ENCODE measurements at regions not wholly inside any gene's neighbourhood (a gene's known extent, or its start where the extent isn't known, plus 50 kb on each side); places are given as distances from the start of the nearest gene placed in this dataset.
"Not testable (repeated sequence)": the region's sequence is repeated elsewhere in the genome, so short reads cannot be mapped to it uniquely, and the experiment has no call there.

- WGBS, 4 donors, result 78 to 100% (median 87%) methylated on average over 1 of the region's 1 CpG
- intact Hi-C loops (cut with DNase I), result no loop called here
- Histone ChIP-seq H3K4me1 (peaks cover 0 to 3% (median 0%) of the 10 kb centered on the region in 12 donors), H3K27ac (no peak overlapping the region), H3K27me3 (no peaks in the 10 kb centered on the region), H3K36me3 (no peaks in the 10 kb centered on the region), H3K4me3 (no peak overlapping the region), H3K9me3 (peaks cover 0 to 28% (median 2%) of the 10 kb centered on the region in 12 donors)
- DNase-seq (no peak), ATAC-seq (no peak)
- TF ChIP-seq CTCF (IDR thresholded peaks at IDR 0.05), result no peak
- TF ChIP-seq POLR2A (IDR thresholded peaks at IDR 0.05), result no peak
Measured at GRCh38 chr1:60808676-60809075, 273.7 kb upstream of the NFIA start.

- no peaks in the 10 kb centered on the region for H3K27me3 ChIP-seq
- no peak for TF ChIP-seq CTCF (IDR thresholded peaks at IDR 0.05)
- intact Hi-C loops (cut with DNase I), result no loop called here
- no peak for ATAC-seq
- WGBS, 4 donors, result 97 to 100% (median 98%) methylated on average over 2 of the region's 2 CpGs
- no peak overlapping the region for H3K4me3 ChIP-seq
- H3K36me3 ChIP-seq, result no peaks in the 10 kb centered on the region
- H3K9me3 ChIP-seq, result peaks cover 0 to 39% (median 5%) of the 10 kb centered on the region in 12 donors
- no peak for DNase-seq
- no peak overlapping the region for H3K27ac ChIP-seq
- no peaks in the 10 kb centered on the region for H3K4me1 ChIP-seq
Measured at GRCh38 chr1:60802884-60803283, 279.5 kb upstream of the NFIA start.

- no peak for ATAC-seq
- WGBS, 4 donors, result 84 to 94% (median 88%) methylated on average over 2 of the region's 2 CpGs
- Histone ChIP-seq H3K27me3 (no peaks in the 10 kb centered on the region), H3K27ac (no peak overlapping the region), H3K9me3 (no peaks in the 10 kb centered on the region), H3K4me3 (no peak overlapping the region), H3K4me1 (no peaks in the 10 kb centered on the region), H3K36me3 (no peaks in the 10 kb centered on the region)
- no peak for TF ChIP-seq POLR2A (IDR thresholded peaks at IDR 0.05)
- TF ChIP-seq CTCF (IDR thresholded peaks at IDR 0.05), result no peak
- no peak for DNase-seq
- intact Hi-C loops (cut with DNase I), result no loop called here
Measured at GRCh38 chr1:60797351-60797750, 285.0 kb upstream of the NFIA start.

GRCh38 chr1:60791226-60791625 is 291.1 kb upstream of the NFIA start:
- Histone ChIP-seq H3K27me3 (no peaks in the 10 kb centered on the region), H3K9me3 (no peaks in the 10 kb centered on the region), H3K36me3 (no peaks in the 10 kb centered on the region), H3K4me1 (peaks cover 0 to 4% (median 0%) of the 10 kb centered on the region in 12 donors), H3K27ac (no peak overlapping the region), H3K4me3 (no peak overlapping the region)
- DNase-seq (no peak), ATAC-seq (no peak)
- intact Hi-C loops (cut with DNase I), result no loop called here
- TF ChIP-seq POLR2A (IDR thresholded peaks at IDR 0.05) (no peak), CTCF (IDR thresholded peaks at IDR 0.05) (no peak)
- WGBS, 4 donors, result 46 to 65% (median 55%) methylated on average over 5 of the region's 5 CpGs

GRCh38 chr1:60773099-60773498 is 309.3 kb upstream of the NFIA start:
- H3K36me3 ChIP-seq; H3K4me3 ChIP-seq; H3K9me3 ChIP-seq; H3K27me3 ChIP-seq; intact Hi-C loops (cut with DNase I); H3K4me1 ChIP-seq; H3K27ac ChIP-seq; DNase-seq; ATAC-seq: not testable (repeated sequence)
- 77 to 92% (median 84%) methylated on average over 2 of the region's 2 CpGs for WGBS, 4 donors
